Inflammatory macrophage treated with lipopolysaccharide for 1 hour (primary cell): ENCODE measurements at regions not wholly inside any gene's neighbourhood (a gene's known extent, or its start where the extent isn't known, plus 50 kb on each side); places are given as distances from the start of the nearest gene placed in this dataset.
"Not testable (repeated sequence)": the region's sequence is repeated elsewhere in the genome, so short reads cannot be mapped to it uniquely, and the experiment has no call there.

ENCODE experiments used
- DNase-seq, 2 donors: peaks; one replicate each; pipeline ENCODE4 v3.0.0-alpha.2; 2020 to 2022

DNA sequence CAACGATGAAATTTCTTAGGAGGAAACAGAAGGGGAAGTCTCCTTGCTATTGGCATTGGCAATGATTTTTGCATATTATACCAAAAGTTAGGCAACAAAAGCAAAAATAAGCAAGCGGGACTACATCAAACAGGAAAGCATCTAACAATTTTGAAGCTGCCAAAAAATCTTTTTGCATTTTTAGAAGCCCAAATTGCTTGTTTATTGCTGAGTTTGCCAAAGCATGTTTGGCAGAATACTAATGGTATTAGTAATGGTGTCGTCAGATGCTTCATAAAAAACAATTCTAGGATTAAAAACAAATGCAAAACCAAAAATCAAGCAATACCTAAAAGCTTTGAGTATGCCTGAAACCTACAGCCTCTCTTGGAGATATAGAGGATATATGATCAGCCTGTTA lies 80.0 kb downstream of the GALR1 start:
- DNase-seq, result no peak

DNA sequence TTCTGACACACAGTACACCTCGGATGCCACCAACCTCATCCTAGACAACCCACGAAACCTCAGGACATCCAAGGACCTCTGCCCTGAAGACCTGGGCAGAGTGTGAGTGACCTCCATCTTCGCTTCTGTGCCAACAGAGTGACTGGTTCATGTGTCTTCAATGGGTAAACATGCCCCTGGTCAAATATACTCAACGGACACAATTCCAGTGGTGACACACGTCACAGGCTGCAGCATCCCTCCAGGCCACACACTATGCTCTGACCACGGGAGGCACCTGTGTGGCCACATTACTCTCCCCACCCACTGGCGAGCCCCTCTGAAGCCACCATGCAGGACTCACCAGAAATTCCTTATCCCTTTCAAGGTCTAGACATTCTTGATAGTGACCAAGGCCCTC lies 85.2 kb downstream of the GALR1 start:
- DNase-seq, result no peak

DNA sequence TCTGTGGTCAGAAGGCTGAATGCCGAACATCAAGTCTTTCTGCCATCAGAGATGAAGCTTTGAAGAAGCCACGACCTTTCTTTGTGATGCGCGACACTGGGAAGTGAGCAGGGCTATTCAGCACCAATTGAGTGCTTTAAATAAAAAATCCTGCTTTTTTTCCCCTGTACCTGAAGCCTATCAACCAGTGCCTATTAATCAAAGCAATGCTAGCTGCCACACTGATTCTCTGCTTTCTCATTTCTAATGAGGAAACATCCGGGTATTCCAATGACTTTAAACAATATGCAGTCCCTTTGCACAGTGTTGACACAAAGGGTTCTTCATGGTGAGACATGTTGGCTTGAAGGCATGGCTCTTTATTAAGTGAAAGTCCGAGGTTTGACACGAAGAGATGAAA lies 88.0 kb downstream of the GALR1 start:
- no peak for DNase-seq

- no peak for DNase-seq
Observed at GRCh38 chr18:77339093-77339492, 89.4 kb downstream of the GALR1 start.

DNA sequence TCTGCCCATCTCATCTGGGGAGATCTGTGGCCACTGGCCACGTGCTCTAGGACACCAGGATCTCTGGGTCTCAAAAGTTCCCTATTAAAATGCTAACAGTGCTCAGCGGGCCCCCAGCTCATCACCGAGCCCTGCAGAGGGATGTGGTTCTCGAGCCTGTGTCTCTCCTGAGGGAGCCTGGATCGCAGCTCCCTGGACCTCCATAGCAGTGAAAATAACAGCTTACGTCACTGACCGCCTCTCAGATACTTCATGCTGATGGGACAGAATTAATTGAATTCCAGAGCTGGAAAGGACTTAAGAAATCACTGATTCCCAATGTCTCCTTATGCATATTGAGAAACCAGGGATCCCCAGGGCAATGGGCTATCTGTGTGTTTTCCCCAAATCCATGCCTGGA lies 90.0 kb downstream of the GALR1 start:
- no peak for DNase-seq

DNA sequence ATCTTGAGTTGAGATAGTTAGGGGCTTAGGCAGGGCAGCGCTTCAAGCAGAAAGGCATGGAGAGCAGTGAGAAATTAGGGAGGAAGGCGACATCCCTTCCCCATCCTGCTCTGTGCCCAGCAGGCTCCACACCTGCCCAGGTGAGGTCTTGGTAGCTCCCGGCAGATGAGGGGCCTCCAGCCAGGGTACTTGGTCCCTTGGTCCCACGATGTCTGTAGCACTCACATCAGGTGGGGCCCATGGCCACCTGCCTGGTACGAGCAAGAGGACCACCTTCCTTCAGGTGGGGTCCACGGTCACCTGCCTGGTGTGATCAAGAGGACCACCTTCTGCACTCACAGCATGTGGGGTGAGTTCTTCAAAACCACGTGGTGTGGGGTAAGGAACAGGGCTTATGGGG lies 91.2 kb downstream of the GALR1 start:
- DNase-seq, result no peak

DNA sequence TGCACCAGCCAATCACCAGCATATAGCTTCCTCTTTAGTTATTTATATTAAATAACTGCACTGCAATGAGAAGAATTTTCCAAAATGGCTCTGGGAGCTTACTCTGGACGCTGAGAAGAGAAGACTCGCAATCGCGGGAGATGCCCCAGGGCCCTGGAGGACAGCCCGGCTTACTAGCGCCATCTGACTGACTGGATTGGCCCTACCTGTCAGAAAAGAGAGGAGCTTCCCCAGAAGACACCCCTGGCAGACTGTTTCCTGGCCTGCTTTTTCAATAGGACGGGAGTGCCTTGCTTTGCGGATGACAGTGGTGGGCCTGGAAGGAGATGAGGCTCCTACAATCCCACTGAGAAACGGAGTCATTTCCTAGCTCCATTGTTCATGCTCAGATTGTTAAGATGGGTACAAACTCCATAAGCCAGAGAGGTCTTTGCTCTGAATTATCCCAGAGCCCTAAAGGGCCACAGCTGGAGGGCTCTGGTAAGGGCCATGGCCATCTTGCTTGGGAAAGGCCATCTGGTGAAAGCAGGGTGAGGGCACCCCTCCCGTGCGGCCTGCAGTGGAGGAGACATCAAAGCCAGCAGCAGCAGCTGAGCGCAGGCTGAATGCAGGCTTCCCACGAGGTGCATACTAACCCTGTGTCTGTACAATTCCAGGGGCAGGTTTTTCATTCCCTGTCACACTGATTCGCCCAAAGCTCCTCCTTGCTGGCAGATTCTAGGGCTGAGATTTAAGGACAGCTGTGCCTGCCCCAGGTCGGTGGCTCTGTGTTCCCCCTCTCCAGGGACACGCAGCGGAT lies 92.1 kb downstream of the GALR1 start:
- no peak for DNase-seq

DNA sequence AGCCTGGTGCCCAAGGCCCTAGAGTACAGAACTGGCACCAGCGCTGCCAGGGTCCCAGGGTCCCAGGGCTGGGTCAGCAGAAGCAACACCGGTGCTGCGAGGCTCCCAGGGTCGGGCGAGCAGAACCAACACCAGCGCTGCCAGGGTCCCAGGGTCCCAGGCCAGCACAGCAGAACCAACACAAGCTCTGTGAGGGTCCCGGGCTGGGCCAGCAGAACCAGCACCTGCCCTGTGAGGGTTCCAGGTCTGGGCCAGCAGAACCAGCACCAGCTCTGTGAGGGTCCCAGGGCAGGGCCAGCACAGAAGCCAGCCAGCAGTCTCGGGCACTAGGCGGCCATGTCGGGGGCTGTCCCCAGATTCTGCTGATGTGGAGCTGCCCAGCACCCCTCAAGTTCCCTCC lies 93.1 kb downstream of the GALR1 start:
- no peak for DNase-seq

GRCh38 chr18:77343846-77344510 lies 94.3 kb downstream of the GALR1 start:
- DNase-seq, result no peak

GRCh38 chr18:77344786-77345500 lies 95.3 kb downstream of the GALR1 start:
- no peak for DNase-seq

DNA sequence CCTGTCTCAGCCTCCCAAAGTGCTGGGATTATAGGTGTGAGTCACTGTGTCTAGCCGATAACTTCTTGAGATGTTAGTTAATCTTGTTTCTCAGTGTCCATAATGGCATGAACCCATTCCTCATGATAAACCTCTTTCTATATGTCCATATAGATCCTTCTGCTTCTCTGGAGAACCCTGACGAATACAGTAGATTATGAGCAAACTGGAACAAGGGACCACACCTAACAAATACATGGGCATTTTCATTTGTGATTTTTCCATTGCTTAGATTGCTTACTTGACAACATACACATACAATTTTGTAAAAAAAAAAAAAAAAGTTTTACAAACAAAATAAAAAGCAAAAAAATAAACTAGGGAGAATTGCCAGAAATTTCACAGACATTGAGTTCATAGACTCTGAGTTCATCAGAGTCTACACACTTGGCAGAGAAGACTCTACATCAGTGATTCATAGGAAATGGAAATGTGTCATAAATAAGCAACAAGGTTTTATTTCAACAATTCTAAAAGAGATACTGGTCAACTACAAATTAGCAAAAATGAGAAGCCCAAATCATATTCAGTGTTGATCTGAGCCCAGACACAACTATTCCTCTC lies 96.7 kb downstream of the GALR1 start:
- DNase-seq, result no peak

DNA sequence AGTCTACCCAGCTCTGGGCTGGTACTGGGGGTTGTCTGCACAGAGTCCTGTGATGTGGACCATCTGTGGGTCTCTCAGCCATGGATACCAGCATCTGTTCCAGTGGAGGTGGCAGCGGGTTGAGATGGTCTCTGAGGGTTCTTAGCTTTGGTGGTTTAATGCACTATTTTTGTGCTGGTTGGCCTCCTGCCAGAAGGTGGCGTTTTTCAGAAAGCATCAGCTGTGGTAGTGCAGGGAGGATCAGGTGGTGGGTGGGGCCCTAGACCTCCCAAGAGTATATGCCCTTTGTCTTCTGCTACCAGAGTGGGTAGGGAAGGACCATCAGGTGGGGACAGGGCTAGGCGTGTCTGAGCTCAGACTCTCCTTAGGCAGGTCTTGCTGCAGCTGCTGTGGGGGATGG lies 103.7 kb downstream of the GALR1 start:
- not testable (repeated sequence) for DNase-seq

- DNase-seq, result no peak
Observed at GRCh38 chr18:77359561-77360314, 110.1 kb downstream of the GALR1 start.

DNA sequence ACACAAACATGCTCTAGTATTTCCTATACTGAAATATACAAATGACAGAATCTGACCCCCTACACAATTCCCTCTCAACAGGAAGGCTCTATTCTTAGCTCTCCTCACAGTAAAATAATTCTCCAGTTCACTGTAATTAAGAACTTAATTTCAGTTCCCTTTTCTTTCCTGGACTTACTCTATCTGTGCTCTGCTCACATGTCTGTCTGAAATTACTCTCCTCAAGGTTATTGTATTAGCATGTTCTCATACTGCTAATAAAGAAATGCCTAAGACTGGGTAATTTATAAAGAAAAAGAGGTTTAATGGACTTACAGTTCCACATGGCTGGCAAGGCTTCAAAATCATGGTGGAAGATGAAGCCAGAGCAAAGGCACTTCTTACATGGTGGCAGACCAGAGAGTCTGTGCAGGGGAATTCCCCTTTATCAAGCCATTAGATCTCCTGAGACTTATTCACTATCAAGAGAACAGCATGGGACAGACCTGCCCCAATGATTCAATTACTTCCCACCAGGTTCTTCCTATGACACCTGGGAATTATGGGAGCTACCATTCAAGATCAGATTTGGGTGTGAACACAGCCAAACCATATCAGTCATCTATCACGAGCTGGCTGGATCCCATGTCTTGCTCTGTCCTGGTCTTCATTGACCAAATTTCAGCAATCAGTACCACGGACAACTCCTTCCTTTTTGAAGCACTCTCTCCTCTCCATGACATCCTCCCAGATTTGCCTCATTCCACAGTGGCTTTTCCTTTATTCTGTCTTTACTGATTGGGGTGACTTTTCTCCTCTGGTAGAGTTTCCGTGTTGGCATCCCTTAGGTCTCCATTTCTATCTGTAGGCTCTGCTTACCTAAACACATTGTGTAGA lies 110.9 kb downstream of the GALR1 start:
- DNase-seq, result no peak

DNA sequence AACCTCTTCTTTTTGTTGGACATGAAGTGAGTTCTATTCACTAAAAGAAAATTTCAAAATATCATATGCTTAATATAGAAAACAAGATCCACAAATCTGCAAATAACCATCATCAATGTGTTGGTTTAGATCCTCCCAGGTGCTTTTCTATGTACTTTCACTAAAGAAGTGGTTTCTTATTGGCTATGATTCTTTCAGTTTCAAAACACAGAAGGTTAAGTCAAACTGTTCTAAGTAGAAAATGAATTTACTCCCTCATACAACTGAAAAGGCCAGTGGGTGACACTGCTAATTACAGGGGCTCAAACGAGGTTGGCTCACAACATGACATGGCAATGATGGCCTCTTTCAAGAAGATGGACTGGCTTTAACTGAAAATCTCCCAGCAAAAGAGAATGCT lies 111.7 kb downstream of the GALR1 start:
- no peak for DNase-seq

GRCh38 chr18:77365667-77366066 lies 116.0 kb downstream of the GALR1 start:
- no peak for DNase-seq

DNA sequence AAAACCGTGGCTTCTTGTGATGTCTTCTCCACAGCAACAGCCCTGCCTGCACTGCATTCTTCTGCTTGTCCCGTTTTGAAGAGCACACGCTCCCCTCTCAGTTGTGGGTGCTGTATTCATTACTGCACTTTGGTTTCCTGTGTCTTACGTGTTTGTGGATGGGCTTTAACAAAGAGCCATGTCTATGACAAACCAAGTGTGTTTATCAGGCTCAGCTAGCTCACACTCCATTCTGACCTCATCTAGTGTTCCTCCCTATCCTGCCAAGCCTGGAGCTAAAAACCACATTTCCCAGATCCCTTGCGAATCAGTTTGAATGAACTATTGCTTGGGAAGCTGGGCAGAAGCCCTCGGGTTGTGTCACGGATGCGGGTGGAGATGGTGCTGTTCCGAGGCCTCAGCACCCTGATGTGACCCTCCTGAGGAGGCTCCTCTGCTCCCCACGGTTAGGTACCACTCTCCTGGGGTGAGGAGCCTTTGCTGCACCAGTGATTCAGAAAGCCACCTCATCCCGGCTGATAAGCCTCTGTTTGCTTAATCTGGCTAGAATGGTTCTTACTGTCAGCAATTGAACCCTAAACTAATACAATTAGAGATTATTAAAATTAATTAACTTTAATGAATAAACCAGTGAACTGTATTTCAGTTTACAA lies 116.5 kb downstream of the GALR1 start:
- DNase-seq, result no peak

DNA sequence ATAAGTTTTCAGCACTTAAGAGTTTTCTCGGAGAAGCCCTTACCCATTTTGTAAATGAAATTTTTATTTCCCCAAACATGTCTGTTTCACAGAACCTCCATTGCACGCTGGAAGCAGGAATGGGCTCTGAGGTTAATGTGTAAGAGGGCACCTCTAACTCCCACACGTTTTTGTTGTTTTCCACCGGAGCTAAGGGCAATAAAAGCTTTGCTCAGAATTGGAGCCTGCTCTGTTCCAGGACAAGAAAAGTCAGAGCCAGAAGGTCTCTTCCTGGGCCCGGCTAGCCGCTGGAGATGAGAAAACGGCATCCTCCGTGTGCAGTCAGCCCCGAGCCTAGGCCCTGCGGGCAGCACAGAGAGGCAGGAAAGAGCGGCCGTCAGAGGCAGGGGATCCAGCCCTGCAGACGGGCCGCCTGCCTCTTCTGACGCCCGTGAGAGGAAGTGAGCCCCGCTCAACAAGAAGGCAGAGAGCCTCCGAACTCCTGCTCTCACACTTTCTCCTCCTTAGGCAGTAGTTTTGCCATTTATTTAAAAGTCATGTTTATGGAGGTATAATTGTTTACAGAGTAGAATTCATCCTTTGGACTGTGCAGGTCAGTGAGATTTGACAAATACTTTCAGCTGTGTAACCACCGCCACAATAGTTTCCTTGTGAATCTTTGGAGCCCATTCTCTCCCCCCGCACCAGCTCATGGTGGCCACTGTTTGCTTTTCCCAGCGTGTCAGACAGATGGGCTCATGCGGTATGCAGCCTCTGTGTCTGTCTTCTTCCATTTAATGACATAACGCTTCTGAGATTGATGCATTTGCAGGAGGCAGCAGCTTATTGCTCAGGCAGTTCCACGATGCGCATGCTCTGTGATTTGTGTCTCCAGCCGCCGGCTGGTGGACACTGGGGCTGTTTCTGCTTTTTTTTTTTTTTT lies 117.3 kb downstream of the GALR1 start:
- DNase-seq, result no peak

- no peak for DNase-seq
Observed at GRCh38 chr18:77369644-77370043, 120.0 kb downstream of the GALR1 start.
